ENCODE measurements at regions not wholly inside any gene's neighbourhood (a gene's known extent, or its start where the extent isn't known, plus 50 kb on each side); places are given as distances from the start of the nearest gene placed in this dataset.

- no peak for DNase-seq
These were observed 71.0 kb upstream of the PPARA start for GRCh38 chr22:46079093-46079860.

GRCh38 chr22:46079861-46080821, 70.2 kb upstream of the PPARA start:
- no peak for DNase-seq

- DNase-seq, result no peak
These were observed 69.1 kb upstream of the PPARA start for GRCh38 chr22:46081036-46081830.

DNA sequence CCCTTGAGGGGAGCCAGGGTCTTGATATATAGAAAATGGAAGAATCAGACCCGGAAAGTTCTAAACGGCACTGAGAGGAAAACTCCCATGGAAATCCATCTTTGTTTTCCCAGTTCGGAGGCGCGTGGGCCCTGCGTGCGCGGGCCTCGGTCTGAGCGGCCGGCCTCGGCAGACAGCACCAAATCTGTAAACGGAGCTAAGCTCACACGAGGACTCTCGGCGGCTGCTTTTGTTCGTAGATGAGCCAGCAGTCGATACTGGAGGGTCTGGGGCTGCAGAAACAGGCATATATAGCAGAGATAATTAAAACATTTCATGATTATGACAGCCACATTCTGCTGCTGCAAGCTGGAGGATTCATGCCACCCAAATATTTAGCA, 68.5 kb upstream of the PPARA start:
- DNase-seq, result no peak

DNA sequence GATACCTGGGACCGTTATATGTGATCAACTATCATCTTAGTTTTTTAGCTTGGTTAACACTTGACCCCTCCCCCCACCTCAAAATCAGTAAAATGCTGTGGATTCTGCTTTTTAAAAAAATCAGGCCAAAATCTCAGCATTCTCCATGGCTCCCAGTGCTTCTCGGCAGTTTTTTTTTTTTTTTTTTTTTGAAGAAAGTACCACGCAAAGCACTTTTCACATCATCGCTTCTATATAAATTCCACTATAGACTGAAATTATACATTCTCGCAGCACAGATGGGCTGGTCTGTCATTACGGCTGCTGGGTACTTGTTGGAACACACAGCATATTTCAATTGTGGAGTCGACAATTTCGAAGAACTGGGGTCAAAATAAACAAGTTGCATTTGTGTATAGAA, 67.7 kb upstream of the PPARA start:
- DNase-seq, result no peak

DNA sequence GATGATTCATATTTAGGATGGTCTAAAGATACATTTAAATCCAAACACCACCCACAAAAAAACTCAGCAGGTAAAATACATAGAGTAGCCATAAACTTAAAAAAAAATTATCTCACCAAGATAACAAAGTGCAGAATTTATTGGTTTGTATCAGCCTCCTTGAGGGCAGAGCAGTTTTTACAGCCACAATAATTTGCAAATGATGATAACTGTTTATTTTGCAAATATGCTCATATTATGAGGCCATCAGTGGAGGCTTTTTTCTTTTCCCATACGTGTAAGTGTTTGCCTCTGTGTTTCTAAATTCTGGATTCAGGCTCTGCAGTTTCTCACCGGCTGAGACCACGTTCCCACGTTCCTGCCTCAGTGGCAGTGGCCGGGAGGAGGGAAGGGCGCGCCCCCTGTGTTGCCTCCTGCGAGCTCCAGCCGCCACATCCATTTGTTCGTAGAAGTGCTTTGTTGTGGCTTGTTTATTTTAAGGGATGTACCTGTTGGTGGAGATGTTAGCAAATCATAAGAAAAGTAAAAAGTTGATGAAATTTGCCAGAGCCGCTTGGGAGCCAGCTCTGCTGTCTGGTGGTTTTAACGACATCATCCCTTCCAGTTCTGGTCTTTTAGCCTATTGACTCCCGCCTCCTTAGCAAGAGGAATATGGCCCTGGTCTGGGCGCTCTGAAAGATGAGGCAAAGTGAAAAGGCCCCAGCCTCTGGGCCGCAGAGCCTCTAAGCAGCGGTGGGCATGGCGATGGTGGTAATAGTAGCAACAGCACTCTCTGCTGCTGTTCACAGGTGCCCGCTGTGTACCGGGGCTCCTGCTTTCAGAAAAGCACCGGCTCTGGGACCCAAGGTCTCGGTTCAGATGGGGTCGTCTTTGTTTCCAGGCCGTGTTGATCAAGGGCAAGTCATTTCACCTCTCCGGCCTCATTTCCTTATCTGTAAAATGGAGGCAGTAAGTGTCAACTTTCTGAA, 66.7 kb upstream of the PPARA start:
- DNase-seq, result no peak

DNA sequence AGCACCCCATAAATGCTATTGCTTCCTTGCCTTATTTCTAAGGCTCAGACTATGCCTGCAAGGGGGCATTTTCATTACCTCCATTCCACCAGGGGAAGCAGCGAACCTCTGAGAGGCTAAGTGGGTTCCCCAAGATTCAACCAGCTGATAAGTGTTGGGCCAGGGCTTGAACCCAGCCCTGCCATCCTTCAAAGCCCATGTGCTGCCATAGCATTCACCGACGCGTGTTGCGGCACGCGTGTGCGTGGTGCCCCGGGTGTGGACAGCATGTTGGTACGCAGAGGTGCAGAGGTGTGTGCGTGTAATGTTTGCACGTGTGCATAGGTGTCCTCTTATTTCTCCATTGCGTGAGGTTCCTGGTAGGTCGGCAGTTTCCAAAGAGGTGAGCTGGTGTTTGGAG, 66.0 kb upstream of the PPARA start:
- no peak for DNase-seq

- no peak for DNase-seq
These were observed 65.1 kb upstream of the PPARA start for GRCh38 chr22:46084943-46085827.

DNA sequence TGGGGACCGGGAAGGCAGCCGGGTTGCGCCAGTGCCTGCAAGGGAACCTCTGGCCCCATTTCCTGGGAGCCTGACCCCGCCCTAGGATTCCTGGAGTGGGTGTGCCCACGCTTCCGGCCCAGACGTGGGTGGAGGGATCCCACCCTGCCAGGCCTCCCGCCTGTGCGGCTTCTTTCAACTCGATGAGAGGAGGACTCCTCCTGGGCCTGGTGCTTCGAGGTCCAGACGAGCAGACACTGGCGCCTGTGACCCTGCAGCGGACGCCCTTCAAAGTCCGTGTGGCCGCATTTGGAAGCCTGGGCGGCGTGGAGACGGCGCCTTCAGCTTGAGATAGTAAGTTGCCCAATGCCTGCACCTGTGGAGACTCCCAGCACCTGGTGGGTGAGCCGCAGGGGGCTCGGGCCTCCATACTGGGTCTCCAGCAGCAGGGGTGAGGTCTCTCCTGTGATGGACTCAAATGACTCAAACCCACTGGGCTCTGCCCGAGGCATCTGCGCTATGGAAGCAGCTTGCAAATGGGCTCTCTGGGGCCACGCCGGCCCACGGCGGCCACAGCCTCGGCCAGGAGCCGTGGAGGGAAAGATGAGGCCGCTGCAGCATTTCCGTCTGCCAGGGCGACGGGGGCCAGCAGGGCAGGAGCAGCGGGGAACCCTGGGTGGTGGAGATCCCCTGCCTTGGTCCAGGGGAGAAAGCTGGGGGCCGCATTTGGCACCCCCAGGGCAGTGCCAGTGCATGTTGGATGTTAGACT, 64.3 kb upstream of the PPARA start:
- no peak for DNase-seq

DNA sequence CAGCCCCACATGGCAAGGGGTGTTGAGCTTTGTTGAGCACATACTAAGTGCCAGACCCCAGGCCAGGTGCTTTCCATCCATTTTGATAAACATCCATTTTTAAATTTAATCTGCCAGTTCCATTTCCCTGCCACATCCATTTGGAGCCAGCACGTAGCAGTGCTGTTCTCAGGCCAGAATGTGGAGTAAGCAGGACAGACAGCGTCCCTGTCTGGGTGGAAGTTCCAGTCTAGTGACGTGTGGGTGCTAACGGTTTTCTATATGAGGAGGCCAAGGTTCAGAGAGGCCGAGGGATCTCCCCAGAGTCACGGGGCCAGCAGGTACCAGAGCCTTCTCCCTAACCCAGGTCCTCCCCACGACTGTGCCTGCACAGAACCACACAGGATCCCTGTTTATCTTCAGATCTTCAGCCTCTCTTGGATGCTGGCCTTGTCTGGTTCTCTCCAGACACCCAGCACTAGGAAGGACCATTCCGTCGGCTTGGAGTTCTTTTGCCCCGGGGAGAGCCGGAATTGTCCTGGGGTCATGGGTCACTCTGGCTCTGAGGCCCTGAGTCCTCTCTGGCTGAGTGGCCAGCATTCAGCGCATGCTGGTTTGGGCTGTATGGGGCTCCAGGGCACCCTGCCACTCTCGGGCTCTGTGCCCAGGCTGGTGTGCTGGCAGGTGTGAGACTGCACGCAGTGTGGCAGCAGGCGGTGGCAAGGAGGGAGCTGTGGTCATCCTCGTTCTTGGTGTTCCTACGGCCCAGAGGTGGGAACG, 63.6 kb upstream of the PPARA start:
- DNase-seq, result no peak

DNA sequence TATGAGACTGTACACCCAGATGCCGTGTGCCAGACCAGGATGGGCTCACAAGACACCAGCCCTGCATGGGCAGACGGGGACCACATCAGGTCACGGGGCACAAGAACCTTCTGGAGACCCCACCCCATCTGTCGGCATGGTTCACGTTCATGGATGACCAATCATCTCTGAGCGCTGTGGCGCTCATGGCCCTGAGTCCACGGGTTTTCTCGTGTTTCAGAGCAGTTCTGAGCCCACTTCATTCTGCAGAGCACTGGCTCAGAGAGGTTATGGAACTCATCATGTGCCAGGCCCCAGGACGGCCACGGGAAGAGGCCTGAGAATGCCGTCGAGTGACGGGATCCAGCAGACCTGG, 63.0 kb upstream of the PPARA start:
- DNase-seq, result no peak

DNA sequence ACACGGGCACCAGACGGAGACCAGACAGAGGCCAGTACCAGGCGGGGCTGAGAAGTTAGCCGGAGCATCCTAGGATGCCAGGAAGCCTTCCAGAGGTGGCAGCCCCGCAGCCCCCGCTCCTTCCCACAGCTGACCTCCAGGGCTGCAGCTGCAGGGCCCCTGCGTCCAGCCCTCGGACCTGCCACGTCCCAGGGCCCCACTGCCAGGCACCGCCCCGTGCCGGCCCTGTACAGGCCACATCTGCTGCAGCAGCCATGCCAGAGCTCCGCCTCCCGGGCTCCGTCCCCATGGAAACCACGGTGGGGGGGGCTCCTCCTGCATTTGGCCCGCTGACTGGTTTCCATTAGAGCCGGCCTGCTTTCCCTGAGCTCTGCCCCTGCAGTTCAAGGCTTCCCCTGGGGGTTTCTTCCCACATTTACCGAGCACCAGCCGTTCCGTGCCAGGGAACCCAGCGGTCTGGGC, 62.5 kb upstream of the PPARA start:
- DNase-seq, result no peak

GRCh38 chr22:46088541-46089311, 61.6 kb upstream of the PPARA start:
- no peak for DNase-seq

DNA sequence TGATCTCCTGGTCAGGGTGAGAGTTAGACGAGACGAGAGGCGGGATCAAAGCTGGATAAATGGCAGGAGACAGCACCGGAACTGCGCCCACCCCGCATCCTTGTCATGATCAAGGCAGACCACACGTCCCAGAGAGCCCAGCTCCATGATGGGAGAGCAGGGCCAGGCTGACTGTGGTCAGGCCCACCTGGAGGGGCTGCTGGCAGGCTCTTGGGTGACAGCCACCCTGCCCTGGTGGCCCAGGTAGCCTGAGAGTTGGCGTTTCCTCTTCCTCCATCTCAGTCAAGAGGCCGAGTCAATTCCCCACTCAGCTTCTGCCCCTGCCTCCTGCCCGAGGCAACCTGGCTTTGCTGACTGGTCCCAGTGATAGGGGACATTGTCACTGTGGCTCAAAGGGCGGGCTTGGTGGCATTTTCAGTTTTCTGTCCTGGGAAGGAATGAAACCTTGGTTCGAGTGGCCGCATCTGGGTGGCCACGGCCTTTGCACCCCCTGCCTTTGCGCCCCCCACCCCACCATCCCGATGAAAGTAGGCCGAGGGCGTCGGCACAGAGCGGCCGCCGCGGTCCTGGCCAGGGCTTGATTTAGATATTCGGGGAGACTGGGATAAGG, 60.8 kb upstream of the PPARA start:
- DNase-seq, result no peak

GRCh38 chr22:46090036-46090591, 60.2 kb upstream of the PPARA start:
- DNase-seq, result no peak

DNA sequence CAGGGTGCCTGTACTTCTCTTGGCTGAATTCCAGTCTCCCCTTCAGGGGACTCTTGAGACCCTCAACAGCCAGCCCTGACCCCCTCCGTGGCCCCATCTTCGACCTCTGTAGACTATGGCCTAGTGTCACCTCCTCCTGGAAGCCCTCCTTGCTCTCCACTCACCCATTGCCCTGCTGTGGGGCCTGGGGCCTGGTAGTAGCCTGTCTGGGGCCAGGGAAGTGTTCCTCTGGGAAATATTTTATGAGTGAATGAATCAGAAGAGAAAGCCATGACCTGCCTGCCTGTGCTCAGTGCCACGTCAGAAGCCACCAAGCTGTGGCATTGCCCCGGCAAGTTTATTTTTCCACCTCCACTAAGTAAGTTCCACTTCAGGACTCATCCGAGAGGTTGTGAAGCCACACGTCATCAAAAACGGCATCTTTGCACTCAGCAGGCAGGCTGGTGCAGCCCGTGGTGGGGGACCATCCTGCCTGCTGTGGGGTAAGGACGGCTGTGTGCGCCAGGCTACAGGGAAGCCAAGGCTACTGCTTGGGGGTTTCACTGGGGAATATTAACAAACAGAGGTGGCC, 59.6 kb upstream of the PPARA start:
- DNase-seq, result no peak

GRCh38 chr22:46091277-46091977, 58.9 kb upstream of the PPARA start:
- no peak for DNase-seq
